PC-9 (cell line): ENCODE measurements at regions not wholly inside any gene's neighbourhood (a gene's known extent, or its start where the extent isn't known, plus 50 kb on each side); places are given as distances from the start of the nearest gene placed in this dataset.

Experiments used
- BruUV-seq: library from RNA; stranded (reverse); fragments of 400-500 nt; replicated peaks from 2 replicates; lab custom pipeline; 2021; lab: Mats Ljungman, UMichigan
- CTCF ChIA-PET: fragments of 300-600 bp; sonication (Branson Sonifier 250); formaldehyde crosslinking; loops from one replicate; lab custom pipeline; 2022; ENCODE audit warnings: antibody characterized with exemption; lab: Charles Lee
- POLR2A ChIA-PET: fragments of 300-600 bp; sonication (Branson Sonifier 250); formaldehyde crosslinking; loops from one replicate; lab custom pipeline; 2022; ENCODE audit warnings: antibody characterized with exemption; ENCODE audit not compliant: unreplicated experiment; lab: Charles Lee
- DNase-seq, 2 experiments: peaks; one replicate each; pipeline versions ENCODE4 v3.0.0 to v3.0.0-alpha.2; 2015 to 2022; ENCODE audit warnings: mixed read lengths in 1 of 2
- H2AFZ ChIP-seq: fragments of 200-600 bp; sonication (generic); 2 replicates; pipeline ENCODE4 v1.8.1; 2017; ENCODE audit warnings: antibody characterized with exemption
- H3F3A ChIP-seq: fragments of 200-600 bp; sonication (generic); 2 replicates; pipeline ENCODE4 v1.8.1; 2017; ENCODE audit warnings: antibody characterized with exemption, mild to moderate bottlenecking, low read depth; ENCODE audit not compliant: insufficient read depth
- H3K27ac ChIP-seq: fragments of 200-600 bp; sonication (generic); 2 replicates; pipeline ENCODE4 v1.6.1; 2016; ENCODE audit warnings: mixed run types
- H3K27me3 ChIP-seq: fragments of 200-600 bp; sonication (generic); 2 replicates; pipeline ENCODE4 v1.6.1; 2016; ENCODE audit warnings: low read depth, mixed run types; ENCODE audit not compliant: insufficient read depth
- H3K36me3 ChIP-seq: fragments of 200-600 bp; sonication (generic); 2 replicates; pipeline ENCODE4 v1.6.1; 2016; ENCODE audit warnings: low read depth, mixed run types
- H3K4me1 ChIP-seq: fragments of 200-600 bp; sonication (generic); replicated peaks from 2 replicates; pipeline ENCODE4 v1.6.1; 2016; ENCODE audit warnings: mixed run types; ENCODE audit not compliant: insufficient read depth
- H3K4me2 ChIP-seq: fragments of 200-600 bp; sonication (generic); 2 replicates; pipeline ENCODE4 v1.6.1; 2017; ENCODE audit warnings: mixed run types
- H3K4me3 ChIP-seq: fragments of 200-600 bp; sonication (generic); 2 replicates; pipeline ENCODE4 v1.6.1; 2016; ENCODE audit warnings: mixed run types
- H3K79me2 ChIP-seq: fragments of 200-600 bp; sonication (generic); 2 replicates; pipeline ENCODE4 v1.6.1; 2017; ENCODE audit warnings: low read depth, mixed run types
- H3K9me2 ChIP-seq: fragments of 200-600 bp; sonication (generic); 2 replicates; pipeline ENCODE4 v1.8.1; 2017; ENCODE audit warnings: mild to moderate bottlenecking; ENCODE audit not compliant: insufficient read depth
- H3K9me3 ChIP-seq: fragments of 200-600 bp; sonication (generic); 2 replicates; pipeline ENCODE4 v1.8.1; 2016; ENCODE audit warnings: low read depth; ENCODE audit not compliant: insufficient read depth
- H4K20me1 ChIP-seq: fragments of 200-600 bp; sonication (generic); 2 replicates; pipeline ENCODE4 v1.8.1; 2017; ENCODE audit not compliant: insufficient read depth
- EZH2 ChIP-seq: fragments of 200-600 bp; sonication (generic); IDR thresholded peaks from 2 replicates; pipeline ENCODE4 v1.8.0; 2017; ENCODE audit warnings: antibody characterized with exemption, low read depth
- intact Hi-C: fragments of 100-400 bp; cut with micrococcal nuclease; formaldehyde crosslinking; loops from one replicate; pipeline ENCODE4 v1.10.0; 2022; ENCODE audit not compliant: unreplicated experiment
- TF ChIP-seq, protein P1 (sequence below): fragments of 200-600 bp; sonication (generic); conservative IDR thresholded peaks from 2 replicates; pipeline ENCODE4 v1.6.1; 2017; ENCODE audit warnings: mixed run types, antibody characterized with exemption, mild to moderate bottlenecking, moderate library complexity

DNA sequence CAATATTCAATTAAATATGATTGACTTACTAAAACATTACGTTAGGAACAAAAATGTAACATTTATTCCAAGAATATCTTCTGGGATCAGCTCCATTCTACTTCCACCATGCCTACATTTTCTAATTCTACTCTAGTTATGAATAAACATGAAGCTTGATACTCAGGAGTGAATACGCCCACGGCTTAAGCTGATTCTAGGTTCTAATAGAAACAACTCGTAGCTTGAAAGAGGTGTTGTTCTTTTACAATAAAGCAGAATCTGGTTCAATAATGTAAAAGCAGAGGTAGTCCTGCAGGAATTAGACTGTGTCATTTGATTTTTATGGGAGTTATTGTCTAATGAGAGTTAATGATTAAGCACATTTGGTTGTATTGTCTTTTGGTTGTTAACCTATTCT lies 107.3 kb upstream of the OLIG3 start:
- intact Hi-C loops, result no loop called here
- H4K20me1 ChIP-seq, result no peaks in the 10 kb centered on the region
- H2AFZ ChIP-seq, result no peak overlapping the region
- no peaks in the 10 kb centered on the region for H3F3A ChIP-seq
- ChIA-PET POLR2A (no interaction called here), CTCF (no interaction called here)
- BruUV-seq, result no TSS peak
- H3K4me3 ChIP-seq, result no peak overlapping the region
- H3K79me2 ChIP-seq, result no peaks in the 10 kb centered on the region
- H3K9me3 ChIP-seq, result no peaks in the 10 kb centered on the region
- DNase-seq, result no peak
- H3K36me3 ChIP-seq, result no peaks in the 10 kb centered on the region
- H3K4me2 ChIP-seq, result no peak overlapping the region
- no peaks in the 10 kb centered on the region for H3K4me1 ChIP-seq
- no peak overlapping the region for H3K27ac ChIP-seq
- no peaks in the 10 kb centered on the region for H3K9me2 ChIP-seq
- TF ChIP-seq EZH2, result no peak
- TF ChIP-seq, protein P1, sequence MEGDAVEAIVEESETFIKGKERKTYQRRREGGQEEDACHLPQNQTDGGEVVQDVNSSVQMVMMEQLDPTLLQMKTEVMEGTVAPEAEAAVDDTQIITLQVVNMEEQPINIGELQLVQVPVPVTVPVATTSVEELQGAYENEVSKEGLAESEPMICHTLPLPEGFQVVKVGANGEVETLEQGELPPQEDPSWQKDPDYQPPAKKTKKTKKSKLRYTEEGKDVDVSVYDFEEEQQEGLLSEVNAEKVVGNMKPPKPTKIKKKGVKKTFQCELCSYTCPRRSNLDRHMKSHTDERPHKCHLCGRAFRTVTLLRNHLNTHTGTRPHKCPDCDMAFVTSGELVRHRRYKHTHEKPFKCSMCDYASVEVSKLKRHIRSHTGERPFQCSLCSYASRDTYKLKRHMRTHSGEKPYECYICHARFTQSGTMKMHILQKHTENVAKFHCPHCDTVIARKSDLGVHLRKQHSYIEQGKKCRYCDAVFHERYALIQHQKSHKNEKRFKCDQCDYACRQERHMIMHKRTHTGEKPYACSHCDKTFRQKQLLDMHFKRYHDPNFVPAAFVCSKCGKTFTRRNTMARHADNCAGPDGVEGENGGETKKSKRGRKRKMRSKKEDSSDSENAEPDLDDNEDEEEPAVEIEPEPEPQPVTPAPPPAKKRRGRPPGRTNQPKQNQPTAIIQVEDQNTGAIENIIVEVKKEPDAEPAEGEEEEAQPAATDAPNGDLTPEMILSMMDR, result no peak
- H3K27me3 ChIP-seq, result peaks cover 19% of the 10 kb centered on the region; the same call in 1 of the 2 replicates

DNA sequence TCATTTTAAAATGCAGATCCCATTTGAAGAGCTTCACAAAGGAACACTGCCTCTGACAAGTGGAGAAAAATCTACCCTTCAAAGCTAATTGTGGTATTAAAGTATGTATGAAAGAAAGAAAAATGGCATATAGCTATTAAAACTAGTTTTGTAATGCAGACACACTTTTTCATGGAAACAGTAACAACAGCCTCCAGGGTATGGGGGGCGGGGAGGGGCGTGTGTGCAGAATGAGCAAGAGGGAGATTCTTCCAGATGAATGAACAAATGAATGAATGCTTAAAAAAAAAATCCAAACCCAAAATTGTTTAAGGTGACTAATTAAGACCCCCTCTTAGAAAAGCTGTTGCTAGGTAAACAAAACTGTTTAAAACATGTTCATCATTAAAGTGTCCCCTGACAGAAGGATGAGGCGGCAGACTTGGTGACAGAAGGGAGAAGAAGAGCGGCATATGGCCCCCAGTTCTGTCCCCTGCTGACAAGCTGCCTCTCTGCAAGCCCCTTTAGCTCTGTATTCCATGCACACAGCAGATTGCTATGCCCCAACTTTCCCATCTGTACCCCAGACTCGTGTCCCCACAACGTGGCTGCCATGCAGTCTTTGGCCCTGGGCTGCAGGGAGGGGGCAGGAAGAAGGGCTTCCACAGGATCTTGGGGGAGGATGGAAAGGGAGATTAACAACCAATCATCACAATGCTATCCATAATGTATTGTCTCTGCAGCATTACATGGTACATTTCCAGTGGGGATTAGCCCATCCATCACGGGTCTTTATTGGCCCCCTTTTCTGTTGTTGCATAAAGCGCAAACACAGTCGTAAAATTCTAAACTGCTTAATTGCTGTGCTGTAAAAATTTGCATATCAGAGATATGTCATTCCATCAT lies 108.4 kb upstream of the OLIG3 start:
- TF ChIP-seq, protein P1, result no peak
- TF ChIP-seq EZH2, result no peak
- no peak overlapping the region for H2AFZ ChIP-seq
- no peak for DNase-seq
- no peak overlapping the region for H3K27ac ChIP-seq
- intact Hi-C loops, result no loop called here
- no peaks in the 10 kb centered on the region for H4K20me1 ChIP-seq
- peaks cover 19% of the 10 kb centered on the region; the same call in 1 of the 2 replicates for H3K27me3 ChIP-seq
- H3K36me3 ChIP-seq, result no peaks in the 10 kb centered on the region
- no peaks in the 10 kb centered on the region for H3K9me2 ChIP-seq
- H3K4me3 ChIP-seq, result no peak overlapping the region
- no peak overlapping the region for H3K4me2 ChIP-seq
- no peaks in the 10 kb centered on the region for H3K4me1 ChIP-seq
- no TSS peak for BruUV-seq
- no peaks in the 10 kb centered on the region for H3K9me3 ChIP-seq
- no peaks in the 10 kb centered on the region for H3K79me2 ChIP-seq
- CTCF ChIA-PET, result no interaction called here
- no peaks in the 10 kb centered on the region for H3F3A ChIP-seq
- POLR2A ChIA-PET, result interaction anchor here (0.6 kb wide), 1 partner anchor 549 kb away, joined by 3 read pairs; no protein-coding TSS in a partner anchor

DNA sequence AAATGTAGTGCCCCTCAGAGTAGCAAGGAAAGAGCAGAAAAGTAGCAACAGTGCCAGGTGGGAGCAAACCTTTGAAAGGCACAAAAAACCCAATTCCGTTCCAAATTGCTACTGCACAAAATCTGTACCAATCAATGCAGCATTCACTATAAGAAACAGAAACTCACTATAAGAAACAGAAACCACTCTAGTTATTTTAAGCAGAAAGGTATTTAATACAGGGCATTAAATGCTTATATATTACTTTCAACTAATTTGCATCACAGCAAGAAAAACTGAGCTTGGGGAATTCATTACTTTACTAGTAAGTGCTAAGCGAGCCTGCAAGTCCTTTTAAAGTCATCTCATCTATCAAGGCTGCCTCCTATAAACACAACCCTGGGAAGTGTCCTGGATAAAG lies 116.5 kb upstream of the OLIG3 start:
- no peaks in the 10 kb centered on the region for H3F3A ChIP-seq
- TF ChIP-seq EZH2, result no peak
- TF ChIP-seq, protein P1, result no peak
- no peaks in the 10 kb centered on the region for H4K20me1 ChIP-seq
- H3K79me2 ChIP-seq, result no peaks in the 10 kb centered on the region
- CTCF ChIA-PET, result no interaction called here
- no peaks in the 10 kb centered on the region for H3K4me1 ChIP-seq
- H3K4me2 ChIP-seq, result no peak overlapping the region
- DNase-seq, result no peak
- no peaks in the 10 kb centered on the region for H3K36me3 ChIP-seq
- POLR2A ChIA-PET, result no interaction called here
- intact Hi-C loops, result no loop called here
- H3K9me2 ChIP-seq, result no peaks in the 10 kb centered on the region
- H3K27ac ChIP-seq, result no peak overlapping the region
- H3K4me3 ChIP-seq, result no peak overlapping the region
- no TSS peak for BruUV-seq
- no peak overlapping the region for H2AFZ ChIP-seq
- H3K27me3 ChIP-seq, result no peaks in the 10 kb centered on the region
- H3K9me3 ChIP-seq, result no peaks in the 10 kb centered on the region
